VCaP (cell line): ENCODE measurements at regions not wholly inside any gene's neighbourhood (a gene's known extent, or its start where the extent isn't known, plus 50 kb on each side); places are given as distances from the start of the nearest gene placed in this dataset.

Experiments used
- H3K27ac ChIP-seq: fragments of 450-650 bp; 2 replicates; pipeline ENCODE4 v1.5.1; 2017
- CTCF ChIP-seq: fragments of 450-650 bp; conservative IDR thresholded peaks from 2 replicates; pipeline ENCODE4 v1.5.1; 2017; ENCODE audit warnings: mild to moderate bottlenecking, moderate library complexity

GRCh38 chr20:16926626-16927430 lies 178.7 kb downstream of the OTOR start:
- no peak overlapping the region for H3K27ac ChIP-seq
- TF ChIP-seq CTCF, result no peak

- no peak overlapping the region for H3K27ac ChIP-seq
- no peak for TF ChIP-seq CTCF
Measured at GRCh38 chr20:16929756-16930155, 181.6 kb downstream of the OTOR start.

GRCh38 chr20:16930656-16931055 lies 182.5 kb downstream of the OTOR start:
- TF ChIP-seq CTCF, result no peak
- H3K27ac ChIP-seq, result no peak overlapping the region

- no peak overlapping the region for H3K27ac ChIP-seq
- no peak for TF ChIP-seq CTCF
Measured at GRCh38 chr20:16939051-16939450, 190.9 kb downstream of the OTOR start.

- no peak overlapping the region for H3K27ac ChIP-seq
- no peak for TF ChIP-seq CTCF
Measured at GRCh38 chr20:16940701-16941100, 192.5 kb downstream of the OTOR start.

- H3K27ac ChIP-seq, result no peak overlapping the region
Measured at GRCh38 chr20:16942051-16942450, 193.9 kb downstream of the OTOR start.

GRCh38 chr20:16942756-16943155 lies 194.6 kb downstream of the OTOR start:
- no peak overlapping the region for H3K27ac ChIP-seq
- TF ChIP-seq CTCF, result no peak

More at GRCh38 chr20:16942051-16942450, 193.9 kb downstream of the OTOR start:
- TF ChIP-seq CTCF, result no peak
